HG02943 (cell line): ENCODE measurements at regions not wholly inside any gene's neighbourhood (a gene's known extent, or its start where the extent isn't known, plus 50 kb on each side); places are given as distances from the start of the nearest gene placed in this dataset.
A peak's percentile ranks its signal among the peaks of the same experiment; 100 is the strongest.
"Not testable (repeated sequence)": the region's sequence is repeated elsewhere in the genome, so short reads cannot be mapped to it uniquely, and the experiment has no call there.

Experiments
- ATAC-seq: cut with Tn5 transposase; IDR thresholded peaks from one replicate; pipeline ENCODE4 v1.9.1; 2021; ENCODE audit warnings: mild to moderate bottlenecking, low read depth, moderate library complexity; ENCODE audit not compliant: unreplicated experiment

- no peak for ATAC-seq
Observed at GRCh38 chr3:177336873-177337450, 139.7 kb upstream of the TBL1XR1 start.

GRCh38 chr3:177337541-177338331 lies 140.5 kb upstream of the TBL1XR1 start:
- peak; percentile 76 for ATAC-seq

GRCh38 chr3:177338697-177339219 lies 141.5 kb upstream of the TBL1XR1 start:
- no peak for ATAC-seq

GRCh38 chr3:177339220-177339703 lies 142.0 kb upstream of the TBL1XR1 start:
- ATAC-seq = not testable (repeated sequence)

- ATAC-seq = no peak
Observed at GRCh38 chr3:177340243-177340830, 143.1 kb upstream of the TBL1XR1 start.

GRCh38 chr3:177341736-177342419 lies 144.6 kb upstream of the TBL1XR1 start:
- no peak for ATAC-seq

GRCh38 chr3:177343122-177343625 lies 145.9 kb upstream of the TBL1XR1 start:
- ATAC-seq = no peak

- ATAC-seq = peak; percentile 64
Observed at GRCh38 chr3:177345049-177345972, 148.0 kb upstream of the TBL1XR1 start.

- ATAC-seq = peak; percentile 22
Observed at GRCh38 chr3:177345973-177346503, 148.8 kb upstream of the TBL1XR1 start.

- ATAC-seq = no peak
Observed at GRCh38 chr3:177346878-177347277, 149.6 kb upstream of the TBL1XR1 start.

GRCh38 chr3:177347611-177348010 lies 150.3 kb upstream of the TBL1XR1 start:
- no peak for ATAC-seq

GRCh38 chr3:177348974-177349373 lies 151.7 kb upstream of the TBL1XR1 start:
- no peak for ATAC-seq

- no peak for ATAC-seq
Observed at GRCh38 chr3:177349384-177349783, 152.1 kb upstream of the TBL1XR1 start.

- no peak for ATAC-seq
Observed at GRCh38 chr3:177350121-177350520, 152.8 kb upstream of the TBL1XR1 start.

GRCh38 chr3:177351206-177351605 lies 153.9 kb upstream of the TBL1XR1 start:
- no peak for ATAC-seq

- peak; percentile 96 for ATAC-seq
Observed at GRCh38 chr3:177351757-177352158, 154.5 kb upstream of the TBL1XR1 start.

- ATAC-seq = no peak
Observed at GRCh38 chr3:177352424-177352823, 155.1 kb upstream of the TBL1XR1 start.

- no peak for ATAC-seq
Observed at GRCh38 chr3:177353140-177353539, 155.9 kb upstream of the TBL1XR1 start.

- not testable (repeated sequence) for ATAC-seq
Observed at GRCh38 chr3:177353879-177354278, 156.6 kb upstream of the TBL1XR1 start.
